CD4-positive, alpha-beta T cell treated with Interleukin-21 for 1 hour (primary cell): ENCODE measurements at regions not wholly inside any gene's neighbourhood (a gene's known extent, or its start where the extent isn't known, plus 50 kb on each side); places are given as distances from the start of the nearest gene placed in this dataset.

ENCODE experiments used
- DNase-seq: peaks from one replicate; pipeline ENCODE4 v3.0.0-alpha.2; 2020

- DNase-seq = no peak
These were observed 94.0 kb downstream of the GLI2 start for GRCh38 chr2:120829633-120830025.

DNA sequence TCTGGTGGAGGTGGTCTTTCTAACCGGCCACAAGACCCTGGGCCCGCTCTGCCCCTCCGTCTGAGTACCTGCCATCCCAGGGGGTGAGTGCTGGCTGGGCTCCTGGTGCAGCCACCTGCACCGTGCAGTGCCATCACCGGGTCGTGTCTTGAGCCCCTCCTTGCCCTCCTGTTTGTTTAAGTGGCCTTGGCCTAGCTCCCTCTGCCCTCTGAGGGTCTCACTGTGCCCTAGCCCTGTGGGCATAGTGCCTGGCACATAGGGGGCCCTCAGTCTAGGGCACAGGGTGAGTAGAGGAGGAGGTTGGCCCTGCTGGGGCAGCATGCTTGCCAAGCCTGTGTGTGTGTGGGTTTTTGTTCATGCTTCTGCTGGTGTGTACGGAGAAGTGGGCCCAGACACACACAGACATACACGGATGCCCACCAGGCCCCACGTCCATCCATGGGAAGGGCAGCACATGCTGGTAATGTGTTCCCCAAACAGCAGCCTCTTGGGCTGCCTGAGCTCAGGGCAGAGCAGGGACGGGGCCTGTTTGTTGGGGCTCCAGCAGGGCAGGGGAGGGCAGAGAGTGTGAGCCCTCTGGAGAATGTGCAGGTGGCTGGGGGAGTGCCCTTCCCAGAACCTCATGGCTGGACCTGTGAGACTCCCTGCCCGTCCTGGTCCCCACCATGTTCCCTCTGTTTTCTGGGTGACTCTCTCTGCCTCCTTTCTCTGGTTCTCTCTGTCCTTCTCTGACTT is 94.6 kb downstream of the GLI2 start:
- DNase-seq = no peak

DNA sequence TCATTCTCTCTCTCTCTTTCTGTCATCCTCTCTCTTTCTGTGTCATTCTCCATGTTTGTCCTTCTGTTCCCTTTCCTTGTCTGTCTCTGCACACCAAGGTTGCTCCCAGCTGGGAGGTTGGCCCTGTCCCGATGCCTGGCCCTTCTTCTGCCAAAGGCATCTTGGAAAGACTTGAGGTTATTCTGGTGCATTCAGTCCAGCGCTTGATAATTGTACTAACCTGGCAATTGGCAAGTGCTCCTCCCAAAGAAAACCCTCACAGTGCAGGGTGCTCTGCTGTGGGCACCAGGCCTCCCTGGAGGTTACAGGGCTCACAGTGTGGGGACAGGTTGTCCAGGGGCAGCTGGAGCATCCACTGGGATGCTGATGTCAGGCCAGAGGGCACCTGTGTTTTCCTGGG is 95.4 kb downstream of the GLI2 start:
- no peak for DNase-seq

- no peak for DNase-seq
These were observed 96.2 kb downstream of the GLI2 start for GRCh38 chr2:120831891-120832290.

DNA sequence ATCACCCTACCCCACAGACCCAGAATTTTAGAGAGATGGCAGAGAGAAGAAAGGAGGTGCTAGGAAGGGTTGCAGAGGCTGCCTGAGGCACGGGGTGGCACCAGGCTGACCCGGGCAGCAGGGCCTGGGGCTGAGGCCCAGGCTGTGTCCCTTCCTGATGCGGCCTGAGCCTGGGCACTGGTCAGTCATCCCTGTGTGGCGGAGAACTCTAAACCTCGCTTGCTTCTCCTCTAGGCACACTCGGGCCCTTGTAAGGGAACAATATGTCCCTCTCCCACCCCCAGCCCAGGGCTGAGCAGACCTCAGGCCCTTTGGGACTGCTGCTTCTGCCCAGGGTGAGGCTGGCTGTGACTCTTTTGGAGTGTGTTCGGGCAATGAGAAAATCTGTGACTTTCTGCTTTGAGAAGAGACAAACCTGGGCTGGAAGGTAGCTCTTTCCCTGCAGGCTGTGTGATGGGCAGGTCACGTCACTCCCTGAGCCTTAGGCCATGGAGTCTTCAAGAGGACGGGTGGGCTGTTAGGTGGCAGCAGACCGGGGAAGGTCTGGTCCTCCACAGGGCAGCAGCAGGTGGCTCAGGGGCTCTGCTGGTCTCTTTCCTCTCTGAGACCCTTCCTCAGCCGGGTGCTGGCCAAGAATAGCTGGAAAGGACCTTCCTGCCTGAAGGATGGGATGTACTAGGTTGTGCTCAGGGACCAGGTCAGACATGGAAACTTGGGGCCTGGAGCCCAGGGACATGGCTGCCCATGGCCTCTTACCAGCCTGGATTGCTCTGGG is 96.8 kb downstream of the GLI2 start:
- no peak for DNase-seq

- no peak for DNase-seq
These were observed 97.5 kb downstream of the GLI2 start for GRCh38 chr2:120833127-120833675.

GRCh38 chr2:120834206-120834605 is 98.5 kb downstream of the GLI2 start:
- no peak for DNase-seq

- DNase-seq = no peak
These were observed 100.6 kb downstream of the GLI2 start for GRCh38 chr2:120836281-120836680.

DNA sequence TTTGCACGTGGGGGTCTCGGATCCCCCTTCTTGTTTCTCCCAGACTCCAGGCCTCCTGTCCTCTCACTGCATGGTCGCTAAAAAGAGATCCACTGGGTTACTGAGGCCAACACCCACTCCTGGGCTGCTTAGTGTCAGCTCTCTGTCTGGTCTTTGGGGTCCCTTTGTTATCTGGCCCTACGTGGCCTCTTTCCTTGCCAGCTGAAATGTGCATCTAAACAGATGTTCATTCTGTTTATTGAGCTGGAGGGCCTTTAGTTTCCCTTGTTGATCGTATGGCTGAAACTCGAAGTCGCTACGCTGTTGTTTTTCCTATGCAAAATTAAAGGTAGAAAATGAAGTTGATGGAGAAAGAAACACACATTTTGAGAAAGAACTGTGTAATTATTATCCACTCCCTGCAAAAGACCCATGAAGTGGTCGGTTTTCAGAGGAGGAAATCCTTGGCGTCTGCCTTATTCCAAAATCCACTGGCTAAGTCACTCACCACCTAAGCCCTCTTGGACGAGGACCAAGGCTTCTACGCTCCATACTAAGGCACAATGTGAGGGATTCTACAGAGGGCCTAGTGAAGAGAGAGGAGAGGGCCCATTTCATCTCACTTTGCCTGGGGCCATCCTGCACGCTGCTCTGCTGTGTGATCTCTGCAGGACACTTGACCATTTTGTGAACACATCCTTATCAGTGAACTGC is 105.3 kb downstream of the GLI2 start:
- DNase-seq = no peak

GRCh38 chr2:120842456-120843439 is 107.1 kb downstream of the GLI2 start:
- no peak for DNase-seq

GRCh38 chr2:120844070-120844738 is 108.5 kb downstream of the GLI2 start:
- no peak for DNase-seq

DNA sequence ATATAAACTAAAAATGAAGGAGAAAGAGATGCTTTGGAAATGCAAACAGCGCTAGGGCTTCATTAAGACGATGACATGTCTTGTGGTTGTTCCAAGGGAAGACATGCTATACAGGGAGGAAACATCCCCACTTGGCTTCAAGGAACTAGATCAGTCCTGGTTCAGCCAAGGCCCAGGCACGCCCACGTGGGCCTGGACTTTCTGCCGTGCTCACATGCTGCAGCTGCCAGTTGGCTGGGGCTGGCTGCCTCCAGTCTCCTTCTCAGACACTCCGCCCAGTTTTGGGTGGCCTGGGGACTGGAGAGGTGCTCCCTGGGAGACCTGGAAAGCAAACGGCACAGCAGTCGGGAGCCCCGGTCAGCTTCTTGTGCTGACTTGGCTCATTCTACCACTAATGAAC is 109.6 kb downstream of the GLI2 start:
- DNase-seq = no peak

GRCh38 chr2:120846406-120847095 is 110.9 kb downstream of the GLI2 start:
- no peak for DNase-seq

GRCh38 chr2:120847700-120848321 is 112.1 kb downstream of the GLI2 start:
- DNase-seq = no peak

GRCh38 chr2:120849278-120849677 is 113.6 kb downstream of the GLI2 start:
- DNase-seq = no peak

DNA sequence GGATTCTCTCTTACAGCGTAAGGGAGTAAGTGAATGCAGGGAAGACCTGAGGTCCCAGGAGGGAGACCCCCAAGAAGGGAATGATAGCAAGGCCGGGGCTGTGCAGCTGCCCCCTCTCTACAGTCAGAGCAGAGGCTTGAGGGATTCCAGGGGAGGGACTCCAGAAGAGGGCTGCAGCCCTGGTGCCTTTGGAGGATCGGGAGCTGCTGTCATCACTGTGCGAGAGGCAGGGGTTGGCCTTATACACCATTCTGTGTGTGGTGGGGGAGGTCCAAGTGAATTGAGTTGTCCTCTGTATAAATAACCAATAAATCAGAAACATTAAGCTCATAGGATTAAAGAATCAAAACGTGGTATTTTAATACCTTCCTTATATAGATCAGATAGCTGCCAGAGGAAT is 114.9 kb downstream of the GLI2 start:
- DNase-seq = no peak

DNA sequence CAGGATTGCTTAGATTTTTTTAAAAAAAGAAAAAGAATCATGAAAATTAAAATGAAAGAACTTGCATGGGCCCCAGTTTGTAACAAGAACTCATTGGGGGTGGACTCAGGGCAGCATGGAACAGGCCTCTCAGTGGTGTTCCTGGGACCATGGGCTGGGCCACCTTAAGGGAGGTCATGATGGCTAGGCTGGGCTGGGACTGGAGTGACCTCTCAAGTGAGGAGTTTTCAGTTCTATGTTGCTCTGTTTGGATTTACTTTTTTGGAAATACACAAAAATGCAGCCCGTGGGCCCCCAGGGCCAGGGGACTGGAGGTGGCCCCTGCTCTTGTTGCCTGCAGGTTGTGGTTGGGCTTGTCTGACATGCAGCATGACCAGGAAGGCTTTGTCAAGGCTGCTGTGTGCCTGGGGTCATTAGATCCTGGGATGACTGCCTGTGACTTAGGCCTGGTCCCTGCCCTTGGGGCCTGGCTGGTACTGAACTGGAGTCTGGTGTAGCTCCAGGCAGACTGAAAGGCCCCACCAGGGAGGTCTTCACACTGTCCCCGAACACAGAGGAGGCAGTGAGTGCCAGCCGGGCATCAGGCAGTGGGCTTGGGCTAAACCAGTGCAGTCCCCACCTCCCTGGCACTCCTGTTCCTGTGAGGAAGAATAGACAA is 115.6 kb downstream of the GLI2 start:
- no peak for DNase-seq

GRCh38 chr2:120852200-120852815 is 116.6 kb downstream of the GLI2 start:
- no peak for DNase-seq

DNA sequence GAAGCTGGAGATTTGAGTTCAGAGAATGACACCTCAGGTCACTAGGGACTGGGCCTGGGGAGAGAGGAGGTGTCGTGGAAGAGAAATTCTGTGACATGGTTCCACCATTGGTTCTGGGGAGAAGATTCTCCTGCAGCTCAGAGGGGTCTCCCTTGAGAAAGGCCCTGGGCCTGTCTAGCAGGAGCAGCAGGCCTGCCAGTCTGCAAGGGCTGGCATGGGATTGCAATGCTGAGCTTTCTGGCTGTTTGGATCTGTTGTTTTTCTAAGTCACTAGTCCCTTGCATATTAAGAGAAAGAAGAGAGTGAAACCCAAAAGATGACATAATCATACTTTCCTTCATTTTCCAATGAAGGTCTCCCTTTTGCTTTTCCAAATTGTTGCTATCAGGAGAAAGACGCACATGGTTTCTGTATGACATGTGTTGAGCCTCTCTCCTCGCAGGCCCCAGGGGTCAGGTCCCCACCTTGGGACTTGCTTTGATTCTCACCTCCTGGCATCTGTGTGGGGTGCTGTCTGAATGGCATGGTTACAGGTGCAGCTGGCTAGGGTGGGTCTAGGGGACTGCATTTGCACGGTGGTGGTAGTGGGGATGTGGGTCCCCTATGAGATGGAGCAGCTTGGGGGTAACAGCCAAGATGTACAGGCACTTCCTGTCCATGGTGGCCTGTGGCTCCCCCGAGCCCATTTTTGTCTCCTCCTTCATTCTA is 117.8 kb downstream of the GLI2 start:
- DNase-seq = no peak
